Activated T-helper 2 cell treated with anti-CD3 and anti-CD28 coated beads, Interferon-gamma antibody, Interleukin-2, Interleukin-4, amounts not matched to agents 10 μg/mL and 5 μg/mL and 100 μg/mL, durations not matched to agents 14 hours and 24 hours and 36 hours (primary cell): ENCODE measurements at regions not wholly inside any gene's neighbourhood (a gene's known extent, or its start where the extent isn't known, plus 50 kb on each side); places are given as distances from the start of the nearest gene placed in this dataset.
"Not testable (repeated sequence)": the region's sequence is repeated elsewhere in the genome, so short reads cannot be mapped to it uniquely, and the experiment has no call there.

Source experiments
- DNase-seq: peaks from one replicate; pipeline ENCODE4 v3.0.0; 2021; ENCODE audit warnings: low spot score
- H3K27ac Mint-ChIP-seq: one replicate; pipeline ENCODE4 v1.8.0; 2021; ENCODE audit warnings: mixed read lengths
- H3K27me3 Mint-ChIP-seq: one replicate; pipeline ENCODE4 v1.8.0; 2021; ENCODE audit warnings: low read depth, mixed read lengths
- H3K36me3 Mint-ChIP-seq: one replicate; pipeline ENCODE4 v1.8.0; 2021; ENCODE audit warnings: low read depth, mixed read lengths
- H3K4me1 Mint-ChIP-seq: one replicate; pipeline ENCODE4 v1.8.0; 2021; ENCODE audit warnings: low read depth, mixed read lengths
- H3K4me3 Mint-ChIP-seq: one replicate; pipeline ENCODE4 v1.8.0; 2021; ENCODE audit warnings: low read depth, mild to moderate bottlenecking, moderate library complexity, mixed read lengths
- H3K9me3 Mint-ChIP-seq: one replicate; pipeline ENCODE4 v1.8.0; 2021; ENCODE audit warnings: mixed read lengths
- intact Hi-C: fragments of 100-400 bp; cut with micrococcal nuclease; formaldehyde crosslinking; loops from one replicate; pipeline ENCODE4 v1.15.1; 2023

- no peak for DNase-seq
- intact Hi-C loops: no loop called here
- Mint-ChIP-seq H3K27ac (no peak overlapping the region), H3K4me3 (no peak overlapping the region), H3K36me3 (no peaks in the 10 kb centered on the region), H3K4me1 (peaks cover 6% of the 10 kb centered on the region), H3K9me3 (no peaks in the 10 kb centered on the region), H3K27me3 (peaks cover 28% of the 10 kb centered on the region)
Measured at GRCh38 chr9:75197561-75197960, 109.2 kb downstream of the OSTF1 start.

GRCh38 chr9:75198436-75198835, 110.1 kb downstream of the OSTF1 start:
- peaks cover 27% of the 10 kb centered on the region for H3K27me3 Mint-ChIP-seq
- no peaks in the 10 kb centered on the region for H3K36me3 Mint-ChIP-seq
- no peak for DNase-seq
- intact Hi-C loops: no loop called here
- no peak overlapping the region for H3K27ac Mint-ChIP-seq
- peaks cover 6% of the 10 kb centered on the region for H3K4me1 Mint-ChIP-seq
- H3K9me3 Mint-ChIP-seq: no peaks in the 10 kb centered on the region
- no peak overlapping the region for H3K4me3 Mint-ChIP-seq

GRCh38 chr9:75200892-75201470, 112.7 kb downstream of the OSTF1 start:
- intact Hi-C loops: loop anchor here (1.0 kb wide), 1 partner anchor 37 kb away; no protein-coding TSS in a partner anchor
- peaks cover 6% of the 10 kb centered on the region for H3K4me1 Mint-ChIP-seq
- no peak overlapping the region for H3K27ac Mint-ChIP-seq
- no peak for DNase-seq
- H3K36me3 Mint-ChIP-seq: no peaks in the 10 kb centered on the region
- H3K27me3 Mint-ChIP-seq: peaks cover 15% of the 10 kb centered on the region
- H3K9me3 Mint-ChIP-seq: no peaks in the 10 kb centered on the region
- H3K4me3 Mint-ChIP-seq: no peak overlapping the region

- H3K27me3 Mint-ChIP-seq: peaks cover 13% of the 10 kb centered on the region
- no peak overlapping the region for H3K4me3 Mint-ChIP-seq
- no peak for DNase-seq
- H3K9me3 Mint-ChIP-seq: no peaks in the 10 kb centered on the region
- H3K27ac Mint-ChIP-seq: no peak overlapping the region
- peaks cover 6% of the 10 kb centered on the region for H3K4me1 Mint-ChIP-seq
- H3K36me3 Mint-ChIP-seq: no peaks in the 10 kb centered on the region
- intact Hi-C loops: loop anchor here (1.0 kb wide), 1 partner anchor 37 kb away; no protein-coding TSS in a partner anchor
Measured at GRCh38 chr9:75201480-75202209, 113.3 kb downstream of the OSTF1 start.

- H3K9me3 Mint-ChIP-seq, H3K27me3 Mint-ChIP-seq, H3K27ac Mint-ChIP-seq, DNase-seq, intact Hi-C loops, H3K4me3 Mint-ChIP-seq, H3K36me3 Mint-ChIP-seq, H3K4me1 Mint-ChIP-seq: not testable (repeated sequence)
Measured at GRCh38 chr9:75207997-75208396, 119.7 kb downstream of the OSTF1 start.

GRCh38 chr9:75210215-75210614, 121.9 kb downstream of the OSTF1 start:
- intact Hi-C loops: no loop called here
- Mint-ChIP-seq H3K9me3 (no peaks in the 10 kb centered on the region), H3K4me1 (no peaks in the 10 kb centered on the region), H3K4me3 (no peak overlapping the region), H3K36me3 (no peaks in the 10 kb centered on the region), H3K27me3 (peaks cover 4% of the 10 kb centered on the region), H3K27ac (no peak overlapping the region)
- DNase-seq: no peak

- intact Hi-C loops: no loop called here
- H3K36me3 Mint-ChIP-seq: no peaks in the 10 kb centered on the region
- H3K4me3 Mint-ChIP-seq: no peak overlapping the region
Measured at GRCh38 chr9:75213765-75214164, 125.5 kb downstream of the OSTF1 start.

GRCh38 chr9:75226403-75227139, 138.3 kb downstream of the OSTF1 start:
- intact Hi-C loops: no loop called here
- Mint-ChIP-seq H3K27me3 (peaks cover 5% of the 10 kb centered on the region), H3K9me3 (peaks cover 4% of the 10 kb centered on the region), H3K36me3 (no peaks in the 10 kb centered on the region), H3K27ac (no peak overlapping the region), H3K4me1 (no peaks in the 10 kb centered on the region), H3K4me3 (no peak overlapping the region)
- DNase-seq: no peak

More at GRCh38 chr9:75213765-75214164, 125.5 kb downstream of the OSTF1 start:
- Mint-ChIP-seq H3K27me3 (peaks cover 10% of the 10 kb centered on the region), H3K4me1 (no peaks in the 10 kb centered on the region), H3K9me3 (no peaks in the 10 kb centered on the region), H3K27ac (no peak overlapping the region)
- no peak for DNase-seq

- intact Hi-C loops: no loop called here
- no peak overlapping the region for H3K27ac Mint-ChIP-seq
- no peak overlapping the region for H3K4me3 Mint-ChIP-seq
- no peak for DNase-seq
- peaks cover 2% of the 10 kb centered on the region for H3K27me3 Mint-ChIP-seq
- H3K4me1 Mint-ChIP-seq: no peaks in the 10 kb centered on the region
- H3K36me3 Mint-ChIP-seq: no peaks in the 10 kb centered on the region
- H3K9me3 Mint-ChIP-seq: peaks cover 4% of the 10 kb centered on the region
Measured at GRCh38 chr9:75228893-75229292, 140.6 kb downstream of the OSTF1 start.

- Mint-ChIP-seq H3K9me3 (peaks cover 4% of the 10 kb centered on the region), H3K27ac (no peak overlapping the region), H3K36me3 (no peaks in the 10 kb centered on the region), H3K4me1 (no peaks in the 10 kb centered on the region), H3K27me3 (peaks cover 2% of the 10 kb centered on the region), H3K4me3 (no peak overlapping the region)
- intact Hi-C loops: no loop called here
- DNase-seq: no peak
Measured at GRCh38 chr9:75229605-75230332, 141.5 kb downstream of the OSTF1 start.

- H3K36me3 Mint-ChIP-seq: no peaks in the 10 kb centered on the region
- peaks cover 2% of the 10 kb centered on the region for H3K27me3 Mint-ChIP-seq
- intact Hi-C loops: no loop called here
- H3K4me1 Mint-ChIP-seq: no peaks in the 10 kb centered on the region
- DNase-seq: no peak
- H3K4me3 Mint-ChIP-seq: no peak overlapping the region
- no peak overlapping the region for H3K27ac Mint-ChIP-seq
- peaks cover 4% of the 10 kb centered on the region for H3K9me3 Mint-ChIP-seq
Measured at GRCh38 chr9:75230469-75230868, 142.2 kb downstream of the OSTF1 start.

GRCh38 chr9:75231167-75231566, 142.9 kb downstream of the OSTF1 start:
- Mint-ChIP-seq H3K9me3 (peaks cover 4% of the 10 kb centered on the region), H3K4me1 (no peaks in the 10 kb centered on the region), H3K36me3 (no peaks in the 10 kb centered on the region), H3K27me3 (no peaks in the 10 kb centered on the region), H3K4me3 (no peak overlapping the region), H3K27ac (no peak overlapping the region)
- intact Hi-C loops: no loop called here
- no peak for DNase-seq
